HG03521 (cell line): ENCODE measurements at regions not wholly inside any gene's neighbourhood (a gene's known extent, or its start where the extent isn't known, plus 50 kb on each side); places are given as distances from the start of the nearest gene placed in this dataset.
"Not testable (repeated sequence)": the region's sequence is repeated elsewhere in the genome, so short reads cannot be mapped to it uniquely, and the experiment has no call there.

Source experiments
- ATAC-seq: cut with Tn5 transposase; IDR thresholded peaks from one replicate; pipeline ENCODE4 v1.9.1; 2021; ENCODE audit warnings: mild to moderate bottlenecking, moderate library complexity; ENCODE audit not compliant: unreplicated experiment

- ATAC-seq: no peak
Observed at GRCh38 chr14:71619472-71619871, 312.8 kb upstream of the RGS6 start.

- no peak for ATAC-seq
Observed at GRCh38 chr14:71620401-71620800, 311.8 kb upstream of the RGS6 start.

- no peak for ATAC-seq
Observed at GRCh38 chr14:71621276-71621675, 311.0 kb upstream of the RGS6 start.

GRCh38 chr14:71621980-71622605 is 310.1 kb upstream of the RGS6 start:
- no peak for ATAC-seq

GRCh38 chr14:71623939-71624338 is 308.3 kb upstream of the RGS6 start:
- no peak for ATAC-seq

- ATAC-seq: no peak
Observed at GRCh38 chr14:71625175-71625574, 307.1 kb upstream of the RGS6 start.

GRCh38 chr14:71625891-71626701 is 306.1 kb upstream of the RGS6 start:
- no peak for ATAC-seq

- no peak for ATAC-seq
Observed at GRCh38 chr14:71628433-71628832, 303.8 kb upstream of the RGS6 start.

GRCh38 chr14:71629250-71629649 is 303.0 kb upstream of the RGS6 start:
- no peak for ATAC-seq

GRCh38 chr14:71629765-71630492 is 302.3 kb upstream of the RGS6 start:
- no peak for ATAC-seq

- not testable (repeated sequence) for ATAC-seq
Observed at GRCh38 chr14:71631030-71631429, 301.2 kb upstream of the RGS6 start.

GRCh38 chr14:71632440-71632946 is 299.7 kb upstream of the RGS6 start:
- no peak for ATAC-seq

GRCh38 chr14:71636076-71636475 is 296.2 kb upstream of the RGS6 start:
- no peak for ATAC-seq

- ATAC-seq: no peak
Observed at GRCh38 chr14:71636820-71637471, 295.3 kb upstream of the RGS6 start.

- no peak for ATAC-seq
Observed at GRCh38 chr14:71638523-71639196, 293.6 kb upstream of the RGS6 start.

- ATAC-seq: no peak
Observed at GRCh38 chr14:71642715-71643114, 289.5 kb upstream of the RGS6 start.

- no peak for ATAC-seq
Observed at GRCh38 chr14:71645656-71646055, 286.6 kb upstream of the RGS6 start.

- ATAC-seq: no peak
Observed at GRCh38 chr14:71646518-71646917, 285.7 kb upstream of the RGS6 start.

- no peak for ATAC-seq
Observed at GRCh38 chr14:71647086-71647784, 285.0 kb upstream of the RGS6 start.

- ATAC-seq: no peak
Observed at GRCh38 chr14:71648725-71649124, 283.5 kb upstream of the RGS6 start.
